Muscle of leg (tissue), 3 donors: ENCODE measurements at regions not wholly inside any gene's neighbourhood (a gene's known extent, or its start where the extent isn't known, plus 50 kb on each side); places are given as distances from the start of the nearest gene placed in this dataset.
A peak's percentile ranks its signal among the peaks of the same experiment; 100 is the strongest.
"Not testable (repeated sequence)": the region's sequence is repeated elsewhere in the genome, so short reads cannot be mapped to it uniquely, and the experiment has no call there.

ENCODE experiments used
- DNase-seq: peaks from one replicate; pipeline ENCODE4 v3.0.0; 2013
- H3K27ac ChIP-seq: one replicate; pipeline ENCODE4 v1.5.1; 2013; ENCODE audit warnings: mild to moderate bottlenecking, low read length, control low read depth
- H3K27me3 ChIP-seq: one replicate; pipeline ENCODE4 v1.6.1; 2013; ENCODE audit warnings: low read length; ENCODE audit not compliant: control insufficient read depth, insufficient read depth
- H3K36me3 ChIP-seq: one replicate; pipeline ENCODE4 v1.6.1; 2013; ENCODE audit warnings: low read length; ENCODE audit not compliant: control insufficient read depth, insufficient read depth
- H3K4me1 ChIP-seq: one replicate; pipeline ENCODE4 v1.6.1; 2013; ENCODE audit warnings: low read length; ENCODE audit not compliant: control insufficient read depth, insufficient read depth
- H3K4me3 ChIP-seq: one replicate; pipeline ENCODE4 v1.5.1; 2013; ENCODE audit warnings: low read length, control low read depth
- H3K9me3 ChIP-seq: replicated peaks from 2 replicates; pipeline ENCODE4 v1.6.1; 2013; ENCODE audit warnings: low read depth, low read length; ENCODE audit not compliant: control insufficient read depth
- WGBS: methylation state at CpG from one replicate; pipeline ENCODE4 v1.1.5; 2013; ENCODE audit warnings: missing lambda C conversion rate; ENCODE audit not compliant: insufficient coverage; 5-methylcytosine and 5-hydroxymethylcytosine counted together

GRCh38 chr11:130979386-130979972 lies 63.2 kb upstream of the SNX19 start:
- DNase-seq, result peak; percentile 22
- Histone ChIP-seq H3K36me3 (no peaks in the 10 kb centered on the region), H3K27me3 (peaks cover 7% of the 10 kb centered on the region)

GRCh38 chr11:130980071-130980862 lies 64.0 kb upstream of the SNX19 start:
- Histone ChIP-seq H3K27me3 (peaks cover 7% of the 10 kb centered on the region), H3K36me3 (no peaks in the 10 kb centered on the region)
- WGBS, result 75% methylated on average over 4 of the region's 5 CpGs

More at GRCh38 chr11:130979386-130979972, 63.2 kb upstream of the SNX19 start:
- H3K9me3 ChIP-seq, result peaks cover 3% of the 10 kb centered on the region
- H3K4me1 ChIP-seq, result no peaks in the 10 kb centered on the region
- no peak overlapping the region for H3K4me3 ChIP-seq
- H3K27ac ChIP-seq, result no peak overlapping the region
- 43% methylated on average over 1 of the region's 5 CpGs for whole genome bisulfite sequencing

GRCh38 chr11:130984241-130984640 lies 68.0 kb upstream of the SNX19 start:
- not testable (repeated sequence) for H3K27ac ChIP-seq, H3K4me3 ChIP-seq, H3K4me1 ChIP-seq, H3K9me3 ChIP-seq, DNase-seq, H3K36me3 ChIP-seq, H3K27me3 ChIP-seq
- 92% methylated on average over 13 of the region's 16 CpGs for WGBS

More at GRCh38 chr11:130980071-130980862, 64.0 kb upstream of the SNX19 start:
- no peak overlapping the region for H3K4me3 ChIP-seq
- no peaks in the 10 kb centered on the region for H3K4me1 ChIP-seq
- H3K9me3 ChIP-seq, result peaks cover 3% of the 10 kb centered on the region
- no peak for DNase-seq
- H3K27ac ChIP-seq, result no peak overlapping the region

GRCh38 chr11:130992788-130993187 lies 76.5 kb upstream of the SNX19 start:
- Histone ChIP-seq H3K9me3 (no peaks in the 10 kb centered on the region), H3K4me1 (no peaks in the 10 kb centered on the region), H3K27ac (no peak overlapping the region), H3K36me3 (no peaks in the 10 kb centered on the region), H3K4me3 (no peak overlapping the region), H3K27me3 (no peaks in the 10 kb centered on the region)
- no peak for DNase-seq
- 70% methylated on average over 6 of the region's 7 CpGs for WGBS

- no peaks in the 10 kb centered on the region for H3K36me3 ChIP-seq
- H3K9me3 ChIP-seq, result no peaks in the 10 kb centered on the region
- no CpG with 5 or more reads among the region's 2 CpGs for WGBS
These were observed 77.8 kb upstream of the SNX19 start for GRCh38 chr11:130994043-130994442.

GRCh38 chr11:130995266-130995665 lies 79.0 kb upstream of the SNX19 start:
- WGBS, result no CpG with 5 or more reads among the region's 2 CpGs
- Histone ChIP-seq H3K9me3 (no peaks in the 10 kb centered on the region), H3K27me3 (no peaks in the 10 kb centered on the region), H3K4me1 (no peaks in the 10 kb centered on the region), H3K4me3 (no peak overlapping the region), H3K36me3 (no peaks in the 10 kb centered on the region), H3K27ac (no peak overlapping the region)
- peak; percentile 14 for DNase-seq

More at GRCh38 chr11:130994043-130994442, 77.8 kb upstream of the SNX19 start:
- H3K4me1 ChIP-seq, result no peaks in the 10 kb centered on the region
- no peak overlapping the region for H3K4me3 ChIP-seq
- no peak overlapping the region for H3K27ac ChIP-seq
- DNase-seq, result no peak
- H3K27me3 ChIP-seq, result no peaks in the 10 kb centered on the region

- Histone ChIP-seq H3K36me3 (no peaks in the 10 kb centered on the region), H3K4me3 (no peak overlapping the region)
These were observed 81.0 kb upstream of the SNX19 start for GRCh38 chr11:130997278-130997677.

GRCh38 chr11:130999086-130999485 lies 82.8 kb upstream of the SNX19 start:
- Histone ChIP-seq H3K36me3 (no peaks in the 10 kb centered on the region), H3K4me3 (no peak overlapping the region), H3K27me3 (no peaks in the 10 kb centered on the region), H3K9me3 (no peaks in the 10 kb centered on the region), H3K27ac (no peak overlapping the region), H3K4me1 (no peaks in the 10 kb centered on the region)
- DNase-seq, result no peak
- WGBS, result 33% methylated on average over 1 of the region's 1 CpG

More at GRCh38 chr11:130997278-130997677, 81.0 kb upstream of the SNX19 start:
- no CpG with 5 or more reads among the region's 1 CpG for WGBS
- no peaks in the 10 kb centered on the region for H3K27me3 ChIP-seq
- no peaks in the 10 kb centered on the region for H3K9me3 ChIP-seq
- H3K4me1 ChIP-seq, result no peaks in the 10 kb centered on the region
- DNase-seq, result no peak
- H3K27ac ChIP-seq, result no peak overlapping the region

GRCh38 chr11:130999992-131000770 lies 83.9 kb upstream of the SNX19 start:
- no peaks in the 10 kb centered on the region for H3K27me3 ChIP-seq
- H3K4me3 ChIP-seq, result no peak overlapping the region
- WGBS, result no CpG with 5 or more reads among the region's 3 CpGs
- H3K4me1 ChIP-seq, result no peaks in the 10 kb centered on the region
- no peaks in the 10 kb centered on the region for H3K9me3 ChIP-seq
- H3K27ac ChIP-seq, result no peak overlapping the region
- no peaks in the 10 kb centered on the region for H3K36me3 ChIP-seq
- no peak for DNase-seq

- H3K4me1 ChIP-seq, result no peaks in the 10 kb centered on the region
- H3K27me3 ChIP-seq, result no peaks in the 10 kb centered on the region
- DNase-seq, result no peak
- 87% methylated on average over 2 of the region's 6 CpGs for WGBS
- no peak overlapping the region for H3K4me3 ChIP-seq
- H3K36me3 ChIP-seq, result no peaks in the 10 kb centered on the region
- no peaks in the 10 kb centered on the region for H3K9me3 ChIP-seq
- H3K27ac ChIP-seq, result no peak overlapping the region
These were observed 85.9 kb upstream of the SNX19 start for GRCh38 chr11:131002145-131002544.
